ENCODE measurements at regions not wholly inside any gene's neighbourhood (a gene's known extent, or its start where the extent isn't known, plus 50 kb on each side); places are given as distances from the start of the nearest gene placed in this dataset.

- 70 to 77% methylated on average over 6 of the region's 6 CpGs for WGBS, 2 donors
- DNase-seq (ENCODE audit: low spot score in 2 of 2), result no peak
- H3K4me3 ChIP-seq (ENCODE audit: low read depth, poor library complexity, severe bottlenecking), result no peak overlapping the region
- TF ChIP-seq POLR2A (IDR thresholded peaks at IDR 0.05), result no peak
- TF ChIP-seq, protein P1, sequence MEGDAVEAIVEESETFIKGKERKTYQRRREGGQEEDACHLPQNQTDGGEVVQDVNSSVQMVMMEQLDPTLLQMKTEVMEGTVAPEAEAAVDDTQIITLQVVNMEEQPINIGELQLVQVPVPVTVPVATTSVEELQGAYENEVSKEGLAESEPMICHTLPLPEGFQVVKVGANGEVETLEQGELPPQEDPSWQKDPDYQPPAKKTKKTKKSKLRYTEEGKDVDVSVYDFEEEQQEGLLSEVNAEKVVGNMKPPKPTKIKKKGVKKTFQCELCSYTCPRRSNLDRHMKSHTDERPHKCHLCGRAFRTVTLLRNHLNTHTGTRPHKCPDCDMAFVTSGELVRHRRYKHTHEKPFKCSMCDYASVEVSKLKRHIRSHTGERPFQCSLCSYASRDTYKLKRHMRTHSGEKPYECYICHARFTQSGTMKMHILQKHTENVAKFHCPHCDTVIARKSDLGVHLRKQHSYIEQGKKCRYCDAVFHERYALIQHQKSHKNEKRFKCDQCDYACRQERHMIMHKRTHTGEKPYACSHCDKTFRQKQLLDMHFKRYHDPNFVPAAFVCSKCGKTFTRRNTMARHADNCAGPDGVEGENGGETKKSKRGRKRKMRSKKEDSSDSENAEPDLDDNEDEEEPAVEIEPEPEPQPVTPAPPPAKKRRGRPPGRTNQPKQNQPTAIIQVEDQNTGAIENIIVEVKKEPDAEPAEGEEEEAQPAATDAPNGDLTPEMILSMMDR (IDR thresholded peaks at IDR 0.05), result no peak
- intact Hi-C loops (cut with DNase I; ENCODE audit: low total_unique reads), result no loop called here
Observed at GRCh38 chrX:40272776-40273175, 175.0 kb upstream of the BCOR start.

DNA sequence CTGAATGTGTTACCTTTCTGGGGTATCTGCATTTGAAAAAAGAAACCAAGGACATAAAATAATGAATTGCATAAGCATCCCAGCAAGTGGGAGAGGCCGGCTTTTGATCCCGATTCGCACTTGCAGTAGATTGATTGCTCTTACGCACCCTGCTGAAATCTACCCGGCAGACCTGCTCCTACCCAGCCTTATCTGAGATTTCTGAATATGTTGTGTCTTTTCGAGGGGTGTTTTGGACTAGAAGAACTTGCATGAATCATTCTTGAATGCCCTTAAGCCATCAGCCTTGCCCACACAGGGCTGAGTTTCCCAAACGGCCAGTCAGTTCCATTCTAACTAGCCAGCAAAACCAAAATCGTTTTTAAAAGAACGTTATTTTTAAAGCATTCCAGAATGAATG lies 174.4 kb upstream of the BCOR start:
- DNase-seq (ENCODE audit: low spot score in 2 of 2), result no peak
- intact Hi-C loops (cut with DNase I; ENCODE audit: low total_unique reads), result no loop called here
- no peak overlapping the region for H3K4me3 ChIP-seq (ENCODE audit: low read depth, poor library complexity, severe bottlenecking)
- TF ChIP-seq, protein P1 (IDR thresholded peaks at IDR 0.05), result no peak
- no peak for TF ChIP-seq POLR2A (IDR thresholded peaks at IDR 0.05)
- whole genome bisulfite sequencing, 2 donors, result 82 to 87% methylated on average over 9 of the region's 9 CpGs

GRCh38 chrX:40268188-40268520 lies 170.4 kb upstream of the BCOR start:
- WGBS, 2 donors, result 58 to 61% methylated on average over 4 of the region's 4 CpGs
- H3K4me3 ChIP-seq (ENCODE audit: low read depth, poor library complexity, severe bottlenecking), result no peak overlapping the region
- TF ChIP-seq POLR2A (IDR thresholded peaks at IDR 0.05), result no peak
- TF ChIP-seq, protein P1 (IDR thresholded peaks at IDR 0.05), result no peak
- intact Hi-C loops (cut with DNase I; ENCODE audit: low total_unique reads), result no loop called here
- no peak for DNase-seq (ENCODE audit: low spot score in 2 of 2)

GRCh38 chrX:40267334-40268187 lies 169.8 kb upstream of the BCOR start:
- intact Hi-C loops (cut with DNase I; ENCODE audit: low total_unique reads), result no loop called here
- no peak for TF ChIP-seq POLR2A (IDR thresholded peaks at IDR 0.05)
- TF ChIP-seq, protein P1 (IDR thresholded peaks at IDR 0.05), result no peak
- DNase-seq (ENCODE audit: low spot score in 2 of 2), result no peak
- 19 to 32% methylated on average over 16 to 29 of the region's 29 CpGs for WGBS, 2 donors
- H3K4me3 ChIP-seq (ENCODE audit: low read depth, poor library complexity, severe bottlenecking), result no peak overlapping the region

GRCh38 chrX:40266490-40267333 lies 169.0 kb upstream of the BCOR start:
- 11 to 17% methylated on average over 15 to 42 of the region's 42 CpGs for WGBS, 2 donors
- TF ChIP-seq POLR2A (IDR thresholded peaks at IDR 0.05), result no peak
- TF ChIP-seq, protein P1 (IDR thresholded peaks at IDR 0.05), result peak in 1 of 3 donors; percentile 32
- intact Hi-C loops (cut with DNase I; ENCODE audit: low total_unique reads), result no loop called here
- DNase-seq (ENCODE audit: low spot score in 2 of 2), result peak in 1 of 2 donors; percentile 91
- no peak overlapping the region for H3K4me3 ChIP-seq (ENCODE audit: low read depth, poor library complexity, severe bottlenecking)
